Peyer's patch (tissue), 4 donors: ENCODE measurements at regions not wholly inside any gene's neighbourhood (a gene's known extent, or its start where the extent isn't known, plus 50 kb on each side); places are given as distances from the start of the nearest gene placed in this dataset.
A peak's percentile ranks its signal among the peaks of the same experiment; 100 is the strongest.

ENCODE experiments used
- DNase-seq, 3 donors: peaks; one replicate each; pipeline ENCODE4 v3.0.0-alpha.2; 2017 to 2019
- H3K27ac ChIP-seq, 4 donors: fragments of 200-600 bp; sonication (generic); one replicate each; pipeline ENCODE4 v1.5.1; 2016 to 2019
- H3K27me3 ChIP-seq, 2 donors: fragments of 200-600 bp; sonication (generic); one replicate each; pipeline ENCODE4 v1.5.1; 2019
- H3K36me3 ChIP-seq, 3 donors: fragments of 200-600 bp; sonication (generic); one replicate each; pipeline ENCODE4 v1.5.1; 2016 to 2019
- H3K4me1 ChIP-seq, 4 donors: fragments of 200-600 bp; sonication (generic); one replicate each; pipeline ENCODE4 v1.5.1; 2016 to 2019
- H3K4me3 ChIP-seq, 4 donors: fragments of 200-600 bp; sonication (generic); 1 replicate in 3 of 4; 2 replicates in 1 of 4; pipeline ENCODE4 v1.5.1; 2016 to 2019; ENCODE audit warnings: mild to moderate bottlenecking in 1 of 4
- H3K9me3 ChIP-seq, 4 donors: fragments of 200-600 bp; sonication (generic); one replicate each; pipeline ENCODE4 v1.5.1; 2016 to 2019; ENCODE audit warnings: mild to moderate bottlenecking in 1 of 4
- CTCF ChIP-seq, 6 experiments: fragments of 450-650 bp in 4 of 6; fragments of 200-600 bp in 2 of 6; sonication (generic) in 1 of 6; IDR thresholded peaks; one replicate each; pipeline ENCODE4 v1.5.1; 2017 to 2019; ENCODE audit warnings: antibody characterized with exemption in 6 of 6, mild to moderate bottlenecking in 3 of 6, moderate library complexity in 1 of 6
- POLR2A ChIP-seq, 2 donors: fragments of 450-650 bp; IDR thresholded peaks; one replicate each; pipeline ENCODE4 v1.5.1; 2017; ENCODE audit warnings: antibody characterized with exemption in 2 of 2, mild to moderate bottlenecking in 2 of 2, moderate library complexity in 2 of 2

- Histone ChIP-seq H3K27ac (peak overlapping the region in 3 of 4 donors; percentile 4 to 53 (median 23)), H3K27me3 (no peaks in the 10 kb centered on the region), H3K4me3 (peak overlapping the region in 3 of 4 donors; percentile 13 to 49 (median 48)), H3K4me1 (peaks cover 0 to 8% (median 0%) of the 10 kb centered on the region in 4 donors), H3K9me3 (no peaks in the 10 kb centered on the region), H3K36me3 (no peaks in the 10 kb centered on the region)
- no peak for TF ChIP-seq CTCF (IDR thresholded peaks at IDR 0.05)
- no peak for TF ChIP-seq POLR2A (IDR thresholded peaks at IDR 0.05)
- DNase-seq, result peak in 1 of 3 donors; percentile 65
Measured at GRCh38 chr13:33676045-33676989, 141.6 kb upstream of the RFC3 start.

- no peak overlapping the region for H3K4me3 ChIP-seq
- no peaks in the 10 kb centered on the region for H3K27me3 ChIP-seq
- H3K9me3 ChIP-seq, result no peaks in the 10 kb centered on the region
- H3K36me3 ChIP-seq, result no peaks in the 10 kb centered on the region
- peak overlapping the region in 2 of 4 donors; percentile 23 to 53 for H3K27ac ChIP-seq
- peaks cover 0 to 8% (median 0%) of the 10 kb centered on the region in 4 donors for H3K4me1 ChIP-seq
- TF ChIP-seq POLR2A (IDR thresholded peaks at IDR 0.05) (no peak), CTCF (IDR thresholded peaks at IDR 0.05) (no peak)
- DNase-seq, result no peak
Measured at GRCh38 chr13:33677215-33677614, 140.7 kb upstream of the RFC3 start.

- TF ChIP-seq CTCF (IDR thresholded peaks at IDR 0.05) (no peak), POLR2A (IDR thresholded peaks at IDR 0.05) (no peak)
- Histone ChIP-seq H3K4me3 (no peak overlapping the region), H3K9me3 (no peaks in the 10 kb centered on the region), H3K4me1 (peaks cover 0 to 8% (median 0%) of the 10 kb centered on the region in 4 donors), H3K27ac (no peak overlapping the region), H3K27me3 (no peaks in the 10 kb centered on the region), H3K36me3 (no peaks in the 10 kb centered on the region)
- no peak for DNase-seq
Measured at GRCh38 chr13:33678084-33678483, 139.9 kb upstream of the RFC3 start.

DNA sequence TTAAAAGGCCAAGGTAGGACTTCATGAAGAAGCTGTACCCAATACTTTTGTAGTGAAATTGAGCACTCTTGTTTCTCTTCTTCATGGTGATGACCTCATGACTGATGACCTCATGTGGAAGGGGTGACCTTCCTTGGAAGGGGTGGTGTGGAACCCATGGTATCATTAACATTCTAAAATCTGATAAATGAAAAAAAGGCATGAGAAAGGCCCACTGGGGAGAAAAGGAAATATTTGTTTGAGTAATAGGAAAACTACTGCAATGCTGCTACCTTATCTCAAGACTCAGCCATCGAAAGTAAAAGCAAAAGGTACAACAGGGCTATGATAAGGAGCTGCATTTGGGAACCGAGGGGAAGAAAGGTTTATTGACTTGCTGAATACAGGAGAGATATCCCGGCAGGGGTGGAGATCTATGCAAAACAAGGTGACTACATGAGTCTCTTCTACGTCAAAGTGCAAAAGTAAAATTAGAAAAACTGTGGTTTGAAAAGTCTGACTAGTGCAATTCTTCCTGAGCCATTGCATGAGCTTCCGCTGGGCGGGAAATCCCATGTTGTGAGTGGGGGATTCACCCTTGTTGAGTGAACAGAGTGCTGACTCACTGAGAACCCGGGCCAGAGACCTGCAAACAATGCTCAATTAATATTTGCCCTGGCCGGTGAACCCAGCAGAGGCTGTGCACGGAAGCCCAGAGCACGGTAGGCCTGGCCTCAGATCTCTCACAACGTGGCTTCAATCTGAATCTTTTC, 138.9 kb upstream of the RFC3 start:
- peak; percentile 51 to 82 (median 59) for DNase-seq
- H3K27me3 ChIP-seq, result no peaks in the 10 kb centered on the region
- H3K4me1 ChIP-seq, result peaks cover 0 to 8% (median 0%) of the 10 kb centered on the region in 4 donors
- no peaks in the 10 kb centered on the region for H3K36me3 ChIP-seq
- TF ChIP-seq CTCF (IDR thresholded peaks at IDR 0.05) (no peak), POLR2A (IDR thresholded peaks at IDR 0.05) (no peak)
- H3K27ac ChIP-seq, result peak overlapping the region; percentile 16 to 73 (median 42)
- peak overlapping the region; percentile 2 to 31 (median 19) for H3K4me3 ChIP-seq
- H3K9me3 ChIP-seq, result no peaks in the 10 kb centered on the region

GRCh38 chr13:33679658-33680012, 138.3 kb upstream of the RFC3 start:
- TF ChIP-seq POLR2A (IDR thresholded peaks at IDR 0.05), result no peak
- no peak for TF ChIP-seq CTCF (IDR thresholded peaks at IDR 0.05)
- H3K36me3 ChIP-seq, result no peaks in the 10 kb centered on the region
- H3K27ac ChIP-seq, result peak overlapping the region; percentile 16 to 73 (median 42)
- peak overlapping the region in 2 of 4 donors; percentile 28 to 31 for H3K4me3 ChIP-seq
- H3K4me1 ChIP-seq, result peaks cover 0 to 8% (median 0%) of the 10 kb centered on the region in 4 donors
- DNase-seq, result no peak
- H3K9me3 ChIP-seq, result no peaks in the 10 kb centered on the region
- H3K27me3 ChIP-seq, result no peaks in the 10 kb centered on the region
